ENCODE measurements at regions not wholly inside any gene's neighbourhood (a gene's known extent, or its start where the extent isn't known, plus 50 kb on each side); places are given as distances from the start of the nearest gene placed in this dataset.
"Not testable (repeated sequence)": the region's sequence is repeated elsewhere in the genome, so short reads cannot be mapped to it uniquely, and the experiment has no call there.

- DNase-seq, result no peak
Measured at GRCh38 chr16:63882576-63882975, 1239.3 kb downstream of the CDH11 start.

GRCh38 chr16:63880948-63881347, 1240.9 kb downstream of the CDH11 start:
- no peak for DNase-seq

DNA sequence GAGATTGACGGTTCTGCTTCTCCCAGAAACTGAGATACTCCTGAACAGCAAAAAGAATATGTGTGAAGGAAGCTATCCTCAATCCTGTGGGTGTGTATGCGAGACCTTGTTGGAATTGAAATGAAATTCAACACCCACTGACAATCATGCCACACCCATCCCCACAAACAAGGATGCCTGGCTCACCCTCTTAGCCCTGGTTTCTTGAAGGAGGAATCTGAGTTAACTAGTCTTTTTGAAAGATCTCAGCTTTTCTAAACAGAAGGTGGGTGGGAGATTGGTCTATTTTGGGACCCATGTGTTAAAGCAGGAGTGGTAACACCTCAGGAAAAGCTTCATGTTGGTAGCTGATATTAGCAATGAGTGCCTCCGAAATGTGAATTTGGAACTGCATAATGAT, 1244.5 kb downstream of the CDH11 start:
- DNase-seq, result no peak

DNA sequence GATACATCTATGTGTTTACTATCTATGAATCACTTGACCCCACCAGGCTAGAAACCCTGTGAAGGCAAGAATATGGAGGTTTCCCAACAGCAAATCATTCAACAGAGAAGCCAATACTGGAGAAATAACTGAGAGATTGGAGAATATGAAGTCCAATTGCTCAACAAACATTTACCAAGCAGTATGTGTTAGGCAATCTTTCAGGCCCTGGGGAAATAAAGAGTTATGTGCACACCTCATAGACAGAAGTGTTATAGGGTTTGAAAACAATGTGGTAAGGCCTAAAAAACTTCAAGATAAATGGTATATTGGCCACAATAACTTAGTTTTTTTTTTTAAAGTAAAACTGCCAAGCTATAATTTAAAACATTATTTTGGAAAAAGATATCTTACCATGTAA, 1245.8 kb downstream of the CDH11 start:
- no peak for DNase-seq

DNA sequence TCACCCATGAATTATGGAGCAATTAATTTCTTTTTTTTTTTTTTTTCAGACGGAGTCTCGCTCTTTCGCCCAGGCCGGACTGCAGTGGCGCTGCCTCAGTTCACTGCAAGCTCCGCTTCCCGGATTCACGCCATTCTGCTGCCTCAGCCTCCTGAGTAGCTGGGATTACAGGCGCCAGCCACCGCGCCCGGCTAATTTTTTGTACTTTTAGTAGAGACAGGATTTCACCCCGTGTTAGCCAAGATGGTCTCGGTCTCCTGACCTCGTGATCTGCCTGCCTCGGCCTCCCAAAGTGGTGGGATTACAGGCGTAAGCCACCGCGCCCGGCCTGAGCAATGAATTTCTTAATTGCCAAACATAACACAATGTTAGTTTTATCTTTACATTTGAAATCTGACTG, 1261.2 kb downstream of the CDH11 start:
- DNase-seq, result not testable (repeated sequence)

- DNase-seq, result no peak
Measured at GRCh38 chr16:63856537-63856936, 1265.3 kb downstream of the CDH11 start.

DNA sequence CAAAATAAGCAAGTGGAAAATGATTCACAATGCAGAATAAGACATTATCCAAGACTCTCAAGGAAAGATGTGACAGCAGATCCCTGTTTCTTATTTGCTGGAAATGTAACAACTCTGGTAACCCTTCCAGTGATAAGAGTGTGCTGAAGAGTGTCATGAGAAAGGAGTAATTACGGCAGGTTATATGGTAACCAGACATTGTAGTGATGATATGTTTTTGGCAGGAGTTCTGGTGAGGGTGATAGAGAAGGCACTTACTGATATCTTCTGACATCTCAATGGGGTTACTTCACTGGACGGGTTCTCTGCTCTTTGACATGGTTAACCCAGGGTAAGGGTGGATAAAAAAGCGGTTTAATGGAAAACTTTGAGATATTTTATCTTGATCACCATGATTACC, 1270.9 kb downstream of the CDH11 start:
- no peak for DNase-seq

DNA sequence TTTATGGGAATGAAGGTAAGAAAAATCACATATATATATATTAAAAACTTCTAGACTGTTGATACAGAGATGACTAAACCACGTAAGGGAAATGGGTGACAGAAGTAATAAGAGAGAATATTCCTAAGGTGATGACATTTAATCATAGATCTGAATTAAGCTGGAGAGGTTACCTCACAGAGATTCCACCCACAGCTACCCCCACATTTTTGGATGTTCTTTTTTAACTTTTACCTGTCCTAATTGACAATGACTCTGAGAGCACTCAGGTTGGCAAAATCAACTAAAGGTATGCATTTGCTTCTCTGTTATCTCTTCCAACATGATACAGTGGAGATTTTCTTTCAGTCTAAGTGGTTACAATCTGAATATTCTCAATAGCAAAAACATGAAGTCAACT, 1280.6 kb downstream of the CDH11 start:
- no peak for DNase-seq

DNA sequence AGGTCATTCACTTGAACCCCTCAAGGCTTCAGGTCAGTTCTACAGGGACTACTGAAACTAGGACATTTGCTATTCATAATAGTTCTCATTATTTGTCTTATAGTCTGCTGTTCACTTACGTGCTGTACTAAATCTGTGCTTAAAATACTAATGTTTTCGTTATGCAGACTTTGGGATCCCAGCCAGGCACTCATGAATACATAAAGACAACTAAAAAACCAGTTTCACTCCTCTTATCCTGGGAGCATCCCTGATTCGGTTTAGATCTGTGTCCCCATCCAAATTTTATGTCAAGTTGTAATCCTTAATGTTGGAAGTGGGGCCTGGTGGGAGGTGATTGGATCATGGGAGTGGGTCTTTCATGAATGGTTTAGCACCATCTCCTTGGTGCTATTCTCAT, 1291.8 kb downstream of the CDH11 start:
- DNase-seq, result no peak

DNA sequence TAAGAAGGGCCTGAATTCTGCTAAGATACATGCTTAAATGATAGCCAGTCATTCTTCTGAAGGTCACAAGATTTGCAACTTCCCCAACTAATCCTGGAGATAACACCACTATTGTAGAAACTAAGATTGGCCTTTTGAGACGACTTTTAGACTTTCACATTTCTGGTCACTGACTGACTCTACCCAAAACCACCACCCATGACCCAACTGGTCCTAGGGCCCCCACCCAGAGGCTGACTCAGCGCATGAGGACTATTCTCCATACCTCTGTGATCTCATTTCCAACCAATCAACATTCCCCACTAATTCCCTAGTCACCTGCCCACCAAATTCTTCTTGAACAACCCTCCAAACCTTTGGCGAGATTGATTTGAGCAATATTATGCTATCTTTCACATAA, 1299.0 kb downstream of the CDH11 start:
- no peak for DNase-seq

- DNase-seq, result no peak
Measured at GRCh38 chr16:63816276-63816675, 1305.6 kb downstream of the CDH11 start.

- no peak for DNase-seq
Measured at GRCh38 chr16:63813862-63814261, 1308.0 kb downstream of the CDH11 start.

GRCh38 chr16:63808730-63809129, 1313.1 kb downstream of the CDH11 start:
- DNase-seq, result no peak

DNA sequence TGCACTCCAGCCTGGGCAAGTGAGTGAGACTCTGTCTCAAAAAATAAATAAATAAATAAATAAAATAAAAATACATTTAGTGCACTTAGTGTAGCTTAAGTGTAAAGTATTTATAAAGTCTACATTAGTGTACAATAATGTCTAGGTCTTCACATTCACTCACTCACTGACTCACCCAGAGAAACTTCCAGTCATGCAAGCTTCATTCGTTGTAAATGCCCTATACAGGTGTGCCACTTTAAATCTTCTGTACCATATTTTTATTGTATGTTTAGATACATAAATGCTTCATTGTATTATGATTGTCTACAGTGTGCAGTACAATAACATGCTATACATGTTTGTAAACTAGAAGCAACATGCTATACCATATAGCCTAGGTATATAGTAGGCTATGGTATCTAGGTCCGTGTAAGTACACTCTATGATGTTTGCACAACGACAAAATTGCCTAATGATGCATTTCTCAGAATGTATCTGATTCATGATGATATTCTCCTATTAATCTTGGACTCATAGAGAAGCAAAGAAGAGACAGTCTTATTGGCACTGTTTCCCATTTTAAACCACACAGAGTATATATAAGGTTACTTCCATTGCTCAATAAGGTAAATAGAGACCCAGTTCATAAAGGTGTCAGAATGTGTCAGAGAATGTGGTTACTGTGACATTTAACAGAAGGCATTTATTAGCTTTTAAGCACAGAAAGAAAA, 1314.9 kb downstream of the CDH11 start:
- DNase-seq, result no peak

GRCh38 chr16:63804126-63804525, 1317.7 kb downstream of the CDH11 start:
- no peak for DNase-seq

DNA sequence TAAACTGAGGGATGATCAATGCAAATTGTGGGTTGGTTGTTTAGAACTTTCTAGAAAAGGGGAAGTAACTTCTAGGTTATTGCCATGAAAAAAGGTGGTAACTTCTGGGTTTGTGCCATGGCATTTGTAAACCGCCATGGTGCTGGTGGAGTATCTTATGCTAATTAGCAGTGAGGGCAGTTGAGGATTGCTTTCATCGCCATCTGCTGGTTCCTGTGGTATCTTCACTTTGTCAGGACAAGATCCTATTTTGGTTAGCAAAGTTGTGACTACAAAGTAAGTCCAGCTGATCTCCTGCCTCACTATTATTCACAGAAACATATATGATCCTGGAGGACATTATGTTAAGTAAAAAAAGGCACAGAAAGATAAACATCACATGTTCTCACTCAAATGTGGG, 1332.3 kb downstream of the CDH11 start:
- DNase-seq, result no peak

- no peak for DNase-seq
Measured at GRCh38 chr16:63787014-63787413, 1334.8 kb downstream of the CDH11 start.

- DNase-seq, result no peak
Measured at GRCh38 chr16:63785170-63785569, 1336.7 kb downstream of the CDH11 start.

DNA sequence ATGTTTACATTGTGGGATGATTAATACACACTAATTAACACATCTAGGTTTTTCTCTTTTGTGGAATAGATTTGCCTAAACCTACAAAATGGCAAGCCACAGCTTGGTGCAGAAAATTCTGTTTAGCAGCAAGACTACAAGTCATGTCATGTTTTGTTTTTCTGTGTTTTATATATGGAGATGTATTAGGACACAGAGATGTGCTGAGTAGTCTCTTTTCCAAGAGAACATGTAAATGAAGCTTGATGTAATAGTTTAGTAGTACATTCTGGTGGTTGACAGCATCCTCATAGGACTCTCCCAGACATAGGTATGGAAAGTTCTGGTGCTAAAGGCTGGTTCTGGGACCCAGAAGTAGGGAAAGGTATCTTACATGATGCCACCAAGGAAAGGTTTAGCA, 1345.4 kb downstream of the CDH11 start:
- no peak for DNase-seq

DNA sequence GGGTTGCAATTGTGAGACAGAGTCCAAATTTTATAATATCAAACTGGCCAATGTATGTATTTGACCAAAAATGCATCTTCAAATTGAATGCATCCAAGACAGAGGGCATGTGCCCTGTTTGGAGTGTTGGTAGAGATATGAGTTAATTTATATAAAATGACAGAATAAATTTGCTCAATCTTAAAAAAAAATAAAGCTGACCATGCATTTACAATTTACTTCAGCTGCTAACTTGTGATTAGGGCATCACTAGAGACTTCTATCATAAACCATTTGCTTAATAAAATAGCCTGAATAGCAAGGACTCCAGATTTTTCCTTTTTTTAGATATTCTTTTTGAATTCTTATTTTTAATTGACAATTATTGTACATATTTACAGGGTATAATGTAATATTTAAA, 1345.8 kb downstream of the CDH11 start:
- DNase-seq, result no peak

DNA sequence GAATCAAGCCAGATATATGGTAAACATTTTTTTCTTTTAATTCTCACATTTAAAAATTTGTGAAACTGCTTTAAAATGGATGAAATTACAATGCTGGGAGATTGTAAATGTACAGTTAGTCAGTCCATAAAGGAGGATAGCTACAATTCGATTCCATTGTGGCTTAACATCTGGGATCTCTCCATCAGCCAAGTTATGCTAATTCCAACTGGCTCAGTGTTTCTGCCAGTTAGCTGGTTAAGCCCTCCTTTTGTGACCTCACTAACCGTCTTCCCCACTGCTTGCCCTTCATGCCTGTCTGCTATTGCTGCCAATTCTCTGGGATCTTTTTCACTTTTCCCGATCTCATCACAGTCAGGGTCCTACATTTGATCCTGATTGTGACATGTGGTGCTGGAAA, 1347.6 kb downstream of the CDH11 start:
- DNase-seq, result no peak

- DNase-seq, result no peak
Measured at GRCh38 chr16:63769211-63769610, 1352.7 kb downstream of the CDH11 start.

DNA sequence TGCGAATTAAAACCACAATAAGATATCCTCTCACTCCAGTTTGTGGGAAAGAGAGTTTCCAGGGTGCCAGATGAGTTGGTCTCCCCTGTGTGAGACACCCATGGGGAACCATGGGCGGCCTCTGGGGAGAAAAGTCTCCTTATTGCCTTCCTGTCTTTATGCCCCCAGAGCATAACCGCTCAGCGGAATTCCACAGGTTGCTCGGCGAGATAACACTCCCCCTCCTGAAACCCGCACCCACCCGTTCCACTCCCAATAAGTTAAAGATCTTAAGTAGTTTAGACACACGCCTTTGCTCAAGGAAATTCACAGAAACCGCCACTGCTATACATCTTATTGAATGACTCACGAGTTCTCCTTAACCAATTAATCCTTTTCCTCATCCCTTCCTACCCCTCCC, 1361.6 kb downstream of the CDH11 start:
- DNase-seq, result not testable (repeated sequence)

GRCh38 chr16:63752347-63752746, 1369.5 kb downstream of the CDH11 start:
- DNase-seq, result no peak

GRCh38 chr16:63749276-63749675, 1372.6 kb downstream of the CDH11 start:
- DNase-seq, result no peak

GRCh38 chr16:63745456-63745855, 1376.4 kb downstream of the CDH11 start:
- no peak for DNase-seq
